ENCODE measurements at regions not wholly inside any gene's neighbourhood (a gene's known extent, or its start where the extent isn't known, plus 50 kb on each side); places are given as distances from the start of the nearest gene placed in this dataset.

DNA sequence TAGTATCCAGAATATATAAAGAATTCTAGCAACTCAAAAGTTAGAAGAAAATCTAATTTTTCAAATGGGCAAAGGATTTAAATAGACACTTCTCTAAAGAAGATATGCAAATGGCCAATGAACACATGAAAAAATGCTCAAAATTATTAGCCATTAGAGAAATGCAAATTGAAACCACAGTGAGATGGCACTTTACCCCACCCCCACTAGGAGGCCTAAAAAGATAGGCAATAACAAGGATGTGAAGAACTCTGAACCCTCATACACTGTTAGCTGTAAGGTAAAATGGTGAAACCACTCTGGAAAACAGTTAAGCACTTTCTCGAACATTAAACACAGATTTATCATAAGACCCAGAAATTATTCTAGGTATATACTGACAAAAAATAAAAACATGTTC is 71.4 kb upstream of the IRX6 start:
- no peak for TF ChIP-seq EZH2phosphoT487 (IDR thresholded peaks at IDR 0.05; ENCODE audit: borderline replicate concordance, low read depth, low read length)
- TF ChIP-seq CTCF (conservative IDR thresholded peaks at IDR 0.05; ENCODE audit: low read length), result no peak
